22Rv1 (cell line): ENCODE measurements at regions not wholly inside any gene's neighbourhood (a gene's known extent, or its start where the extent isn't known, plus 50 kb on each side); places are given as distances from the start of the nearest gene placed in this dataset.

Experiments used
- CTCF ChIP-seq: fragments of 450-650 bp; IDR thresholded peaks from 2 replicates; pipeline ENCODE4 v1.5.1; 2017; ENCODE audit warnings: mild to moderate bottlenecking
- ZFX ChIP-seq: fragments of 450-650 bp; IDR thresholded peaks from 2 replicates; pipeline ENCODE4 v1.6.1; 2017; ENCODE audit warnings: antibody characterized with exemption, borderline replicate concordance

- TF ChIP-seq CTCF (no peak), ZFX (no peak)
Measured at GRCh38 chr11:28878025-28878424, 769.8 kb downstream of the METTL15 start.
